Neural progenitor cell (in vitro differentiated cells): ENCODE measurements at regions not wholly inside any gene's neighbourhood (a gene's known extent, or its start where the extent isn't known, plus 50 kb on each side); places are given as distances from the start of the nearest gene placed in this dataset.

Source experiments
- DNase-seq: peaks from one replicate; pipeline ENCODE4 v3.0.0-alpha.2; 2016; ENCODE audit warnings: low spot score
- H2AFZ ChIP-seq: fragments of 200-600 bp; sonication (generic); replicated peaks from 2 replicates; pipeline ENCODE4 v1.6.1; 2016; ENCODE audit warnings: antibody characterized with exemption
- H3F3A ChIP-seq: fragments of 200-600 bp; sonication (generic); 2 replicates; pipeline ENCODE4 v1.6.1; 2016; ENCODE audit warnings: antibody characterized with exemption, low read depth
- H3K27ac ChIP-seq: fragments of 200-600 bp; sonication (generic); 2 replicates; pipeline ENCODE4 v1.5.1; 2016; ENCODE audit warnings: mild to moderate bottlenecking
- H3K27me3 ChIP-seq: fragments of 200-600 bp; sonication (generic); 2 replicates; pipeline ENCODE4 v1.6.1; 2016; ENCODE audit warnings: mild to moderate bottlenecking, moderate library complexity
- H3K36me3 ChIP-seq: fragments of 200-600 bp; sonication (generic); 2 replicates; pipeline ENCODE4 v1.5.1; 2016
- H3K4me1 ChIP-seq: fragments of 200-600 bp; sonication (generic); 2 replicates; pipeline ENCODE4 v1.6.1; 2016; ENCODE audit warnings: mixed run types
- H3K4me2 ChIP-seq: fragments of 200-600 bp; sonication (generic); 2 replicates; pipeline ENCODE4 v1.6.1; 2016
- H3K4me3 ChIP-seq: fragments of 200-600 bp; sonication (generic); 2 replicates; pipeline ENCODE4 v1.5.1; 2016
- H3K79me2 ChIP-seq: fragments of 200-600 bp; sonication (generic); 2 replicates; pipeline ENCODE4 v1.6.1; 2016; ENCODE audit warnings: low read depth
- H3K9ac ChIP-seq: fragments of 200-600 bp; sonication (generic); 2 replicates; pipeline ENCODE4 v1.6.1; 2016
- H3K9me3 ChIP-seq: fragments of 200-600 bp; sonication (generic); 2 replicates; pipeline ENCODE4 v1.5.1; 2016; ENCODE audit warnings: low read depth
- H4K20me1 ChIP-seq: fragments of 200-600 bp; sonication (generic); 2 replicates; pipeline ENCODE4 v1.6.1; 2016; ENCODE audit warnings: low read depth
- H3K27ac Mint-ChIP-seq: 3 replicates; pipeline ENCODE4 v1.8.0; 2021; ENCODE audit warnings: mixed read lengths
- H3K27me3 Mint-ChIP-seq: 2 replicates; pipeline ENCODE4 v1.8.0; 2022; ENCODE audit warnings: low read depth, mild to moderate bottlenecking, inconsistent platforms, moderate library complexity, mixed read lengths; ENCODE audit not compliant: insufficient read depth
- H3K36me3 Mint-ChIP-seq: 3 replicates; pipeline ENCODE4 v1.8.0; 2021; ENCODE audit warnings: mixed read lengths
- H3K4me1 Mint-ChIP-seq: 3 replicates; pipeline ENCODE4 v1.8.0; 2021; ENCODE audit warnings: mixed read lengths
- H3K4me3 Mint-ChIP-seq: 3 replicates; pipeline ENCODE4 v1.8.0; 2021; ENCODE audit warnings: mild to moderate bottlenecking, moderate library complexity, mixed read lengths
- H3K9me3 Mint-ChIP-seq: 3 replicates; pipeline ENCODE4 v1.8.0; 2020; ENCODE audit warnings: mixed read lengths
- EZH2 ChIP-seq: fragments of 200-600 bp; sonication (generic); IDR thresholded peaks from 2 replicates; pipeline ENCODE4 v1.6.1; 2017; ENCODE audit warnings: antibody characterized with exemption, mild to moderate bottlenecking, moderate library complexity
- EZH2phosphoT487 ChIP-seq: fragments of 200-600 bp; sonication (generic); IDR thresholded peaks from 2 replicates; pipeline ENCODE4 v1.6.1; 2017; ENCODE audit warnings: antibody characterized with exemption
- TF ChIP-seq, protein P1 (sequence below): fragments of 200-600 bp; sonication (generic); IDR thresholded peaks from 2 replicates; pipeline ENCODE4 v1.5.1; 2017; ENCODE audit warnings: antibody characterized with exemption, mild to moderate bottlenecking

GRCh38 chr10:106520698-106521097, 643.8 kb downstream of the SORCS1 start:
- Mint-ChIP-seq H3K36me3 (no peaks in the 10 kb centered on the region), H3K4me3 (no peak overlapping the region)

DNA sequence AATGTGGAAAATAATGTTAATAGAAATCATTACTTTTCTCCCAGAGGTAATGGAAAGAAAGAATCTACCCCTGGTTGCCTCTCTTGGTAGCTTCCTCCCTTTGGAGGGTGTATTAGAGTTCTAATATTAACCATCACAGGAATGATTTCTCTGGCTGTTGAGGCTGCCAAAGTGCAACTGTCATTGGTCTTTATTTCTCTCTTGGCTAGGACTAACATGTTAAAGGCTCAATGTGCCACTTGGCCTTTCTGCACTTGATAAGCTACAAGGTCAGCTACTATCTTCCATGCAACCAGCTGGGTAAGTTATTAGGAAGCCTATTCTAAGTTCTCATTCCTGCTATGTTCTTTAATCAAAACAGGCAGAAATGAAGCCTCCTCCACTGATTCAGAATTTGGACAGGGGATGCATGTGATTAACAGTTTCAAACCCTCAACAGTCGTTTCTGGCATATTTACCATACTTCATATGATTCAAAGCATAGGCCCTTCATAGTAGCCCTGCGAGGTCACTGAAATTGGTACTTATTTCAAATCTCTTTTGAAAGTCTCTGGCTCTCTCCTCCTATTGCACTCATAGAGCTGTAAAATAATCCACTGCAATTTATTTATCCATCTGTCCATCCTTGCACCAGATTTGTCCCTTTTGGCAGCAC, 645.0 kb downstream of the SORCS1 start:
- TF ChIP-seq EZH2 (no peak), EZH2phosphoT487 (no peak)
- TF ChIP-seq, protein P1, sequence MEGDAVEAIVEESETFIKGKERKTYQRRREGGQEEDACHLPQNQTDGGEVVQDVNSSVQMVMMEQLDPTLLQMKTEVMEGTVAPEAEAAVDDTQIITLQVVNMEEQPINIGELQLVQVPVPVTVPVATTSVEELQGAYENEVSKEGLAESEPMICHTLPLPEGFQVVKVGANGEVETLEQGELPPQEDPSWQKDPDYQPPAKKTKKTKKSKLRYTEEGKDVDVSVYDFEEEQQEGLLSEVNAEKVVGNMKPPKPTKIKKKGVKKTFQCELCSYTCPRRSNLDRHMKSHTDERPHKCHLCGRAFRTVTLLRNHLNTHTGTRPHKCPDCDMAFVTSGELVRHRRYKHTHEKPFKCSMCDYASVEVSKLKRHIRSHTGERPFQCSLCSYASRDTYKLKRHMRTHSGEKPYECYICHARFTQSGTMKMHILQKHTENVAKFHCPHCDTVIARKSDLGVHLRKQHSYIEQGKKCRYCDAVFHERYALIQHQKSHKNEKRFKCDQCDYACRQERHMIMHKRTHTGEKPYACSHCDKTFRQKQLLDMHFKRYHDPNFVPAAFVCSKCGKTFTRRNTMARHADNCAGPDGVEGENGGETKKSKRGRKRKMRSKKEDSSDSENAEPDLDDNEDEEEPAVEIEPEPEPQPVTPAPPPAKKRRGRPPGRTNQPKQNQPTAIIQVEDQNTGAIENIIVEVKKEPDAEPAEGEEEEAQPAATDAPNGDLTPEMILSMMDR: no peak
- no peak overlapping the region for H3K4me3 ChIP-seq
- H3K9me3 Mint-ChIP-seq: no peaks in the 10 kb centered on the region
- H3K4me1 Mint-ChIP-seq: peaks cover 13% of the 10 kb centered on the region
- H3K36me3 Mint-ChIP-seq: no peaks in the 10 kb centered on the region
- H3K4me2 ChIP-seq: no peak overlapping the region
- H2AFZ ChIP-seq: no peak overlapping the region
- peaks cover 7% of the 10 kb centered on the region for H3K4me1 ChIP-seq
- no peaks in the 10 kb centered on the region for H4K20me1 ChIP-seq
- no peaks in the 10 kb centered on the region for H3K27me3 Mint-ChIP-seq
- no peak overlapping the region for H3K27ac ChIP-seq
- no peak overlapping the region for H3K27ac Mint-ChIP-seq
- H3K4me3 Mint-ChIP-seq: no peak overlapping the region
- H3F3A ChIP-seq: no peaks in the 10 kb centered on the region
- H3K27me3 ChIP-seq: no peaks in the 10 kb centered on the region
- no peaks in the 10 kb centered on the region for H3K36me3 ChIP-seq
- H3K9me3 ChIP-seq: no peaks in the 10 kb centered on the region
- H3K9ac ChIP-seq: no peak overlapping the region
- no peak for DNase-seq
- H3K79me2 ChIP-seq: no peaks in the 10 kb centered on the region

More at GRCh38 chr10:106520698-106521097, 643.8 kb downstream of the SORCS1 start:
- no peaks in the 10 kb centered on the region for H3F3A ChIP-seq
- no peaks in the 10 kb centered on the region for H4K20me1 ChIP-seq
- H3K27me3 ChIP-seq: no peaks in the 10 kb centered on the region
- H3K4me3 ChIP-seq: no peak overlapping the region
- H3K9me3 ChIP-seq: no peaks in the 10 kb centered on the region
- no peak overlapping the region for H3K9ac ChIP-seq
- H2AFZ ChIP-seq: no peak overlapping the region
- H3K36me3 ChIP-seq: no peaks in the 10 kb centered on the region
- Mint-ChIP-seq H3K9me3 (no peaks in the 10 kb centered on the region), H3K27ac (no peak overlapping the region), H3K4me1 (peaks cover 4% of the 10 kb centered on the region), H3K27me3 (no peaks in the 10 kb centered on the region)
- no peaks in the 10 kb centered on the region for H3K79me2 ChIP-seq
- H3K4me2 ChIP-seq: no peak overlapping the region
- no peak for DNase-seq
- H3K27ac ChIP-seq: no peak overlapping the region
- H3K4me1 ChIP-seq: no peaks in the 10 kb centered on the region
- no peak for TF ChIP-seq EZH2phosphoT487
- TF ChIP-seq, protein P1: no peak
- TF ChIP-seq EZH2: no peak

DNA sequence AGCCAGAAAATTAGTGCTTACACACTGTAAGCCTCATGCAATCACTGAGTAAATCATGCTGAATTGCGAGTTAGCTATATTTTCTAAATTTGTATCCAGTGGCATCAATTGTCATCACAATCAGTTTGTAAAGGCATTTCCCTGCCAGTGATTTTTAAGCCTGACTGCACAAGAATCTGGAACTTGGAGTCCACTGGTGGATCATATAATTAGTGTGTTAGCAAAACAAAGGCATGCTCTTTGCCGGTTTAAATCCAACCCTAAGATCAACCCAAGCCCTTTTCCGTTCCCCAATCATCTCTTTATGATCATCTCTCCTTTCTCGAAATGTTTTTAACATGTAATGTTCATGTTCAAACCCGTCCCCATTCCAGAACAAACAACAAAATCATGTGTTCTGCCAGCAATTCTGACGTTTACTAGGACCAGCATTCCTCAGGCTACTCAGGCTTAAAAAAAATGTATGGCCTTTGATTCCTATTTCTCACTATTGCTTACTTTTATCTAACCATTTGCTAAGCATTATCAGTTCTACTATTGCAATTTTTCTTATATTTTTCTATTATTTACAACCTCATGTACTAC, 649.2 kb downstream of the SORCS1 start:
- DNase-seq: peak; percentile 50
- H3K79me2 ChIP-seq: no peaks in the 10 kb centered on the region
- H3K4me2 ChIP-seq: peak overlapping the region; percentile 34
- peaks cover 29% of the 10 kb centered on the region for H3K4me1 Mint-ChIP-seq
- TF ChIP-seq, protein P1: no peak
- TF ChIP-seq EZH2phosphoT487 (no peak), EZH2 (no peak)
- H3K36me3 Mint-ChIP-seq: no peaks in the 10 kb centered on the region
- H3K4me3 Mint-ChIP-seq: no peak overlapping the region
- no peaks in the 10 kb centered on the region for H3K9me3 ChIP-seq
- peaks cover 21% of the 10 kb centered on the region for H3K4me1 ChIP-seq
- no peak overlapping the region for H2AFZ ChIP-seq
- no peak overlapping the region for H3K9ac ChIP-seq
- no peaks in the 10 kb centered on the region for H3K36me3 ChIP-seq
- H3K9me3 Mint-ChIP-seq: no peaks in the 10 kb centered on the region
- no peak overlapping the region for H3K27ac Mint-ChIP-seq
- H3K27me3 Mint-ChIP-seq: no peaks in the 10 kb centered on the region
- no peak overlapping the region for H3K27ac ChIP-seq
- H3K4me3 ChIP-seq: no peak overlapping the region
- H4K20me1 ChIP-seq: no peaks in the 10 kb centered on the region
- no peaks in the 10 kb centered on the region for H3F3A ChIP-seq
- H3K27me3 ChIP-seq: no peaks in the 10 kb centered on the region
